ENCODE measurements at regions not wholly inside any gene's neighbourhood (a gene's known extent, or its start where the extent isn't known, plus 50 kb on each side); places are given as distances from the start of the nearest gene placed in this dataset.
A peak's percentile ranks its signal among the peaks of the same experiment; 100 is the strongest.

DNA sequence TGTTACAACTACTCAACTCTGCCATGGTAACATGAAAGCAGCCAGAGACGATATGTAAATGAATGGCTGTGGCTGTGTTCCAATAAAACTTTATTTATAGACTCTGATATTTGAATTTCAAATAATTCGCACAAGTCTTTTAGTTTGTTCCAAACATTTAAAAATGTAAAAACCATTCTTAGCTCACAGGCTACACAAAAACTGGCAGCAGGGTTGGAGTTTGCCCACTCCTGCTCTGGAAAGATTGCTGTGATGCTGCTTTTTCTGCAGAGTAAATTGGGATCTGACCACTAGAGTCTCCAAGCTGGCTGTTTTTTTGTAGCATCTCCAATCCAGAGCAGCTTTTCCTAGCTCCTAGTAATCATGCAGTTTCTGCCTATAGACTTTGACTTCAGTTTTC is 157.5 kb downstream of the CHRM3 start:
- H3K4me1 ChIP-seq = peaks cover 0 to 11% (median under 1%) of the 10 kb centered on the region in 4 donors
- no peak for DNase-seq
- H3K4me3 ChIP-seq = no peak overlapping the region
- no peaks in the 10 kb centered on the region for H3K36me3 ChIP-seq
- 73 to 98% (median 90%) methylated on average over 2 of the region's 2 CpGs for WGBS, 5 donors
- intact Hi-C loops (cut with DNase I; ENCODE audit: low total_unique reads) = no loop called here
- H3K9me3 ChIP-seq = no peaks in the 10 kb centered on the region
- TF ChIP-seq POLR2AphosphoS5 (IDR thresholded peaks at IDR 0.05) (no peak), EP300 (IDR thresholded peaks at IDR 0.05) (no peak), POLR2A (IDR thresholded peaks at IDR 0.05) (no peak)
- TF ChIP-seq, protein P1, sequence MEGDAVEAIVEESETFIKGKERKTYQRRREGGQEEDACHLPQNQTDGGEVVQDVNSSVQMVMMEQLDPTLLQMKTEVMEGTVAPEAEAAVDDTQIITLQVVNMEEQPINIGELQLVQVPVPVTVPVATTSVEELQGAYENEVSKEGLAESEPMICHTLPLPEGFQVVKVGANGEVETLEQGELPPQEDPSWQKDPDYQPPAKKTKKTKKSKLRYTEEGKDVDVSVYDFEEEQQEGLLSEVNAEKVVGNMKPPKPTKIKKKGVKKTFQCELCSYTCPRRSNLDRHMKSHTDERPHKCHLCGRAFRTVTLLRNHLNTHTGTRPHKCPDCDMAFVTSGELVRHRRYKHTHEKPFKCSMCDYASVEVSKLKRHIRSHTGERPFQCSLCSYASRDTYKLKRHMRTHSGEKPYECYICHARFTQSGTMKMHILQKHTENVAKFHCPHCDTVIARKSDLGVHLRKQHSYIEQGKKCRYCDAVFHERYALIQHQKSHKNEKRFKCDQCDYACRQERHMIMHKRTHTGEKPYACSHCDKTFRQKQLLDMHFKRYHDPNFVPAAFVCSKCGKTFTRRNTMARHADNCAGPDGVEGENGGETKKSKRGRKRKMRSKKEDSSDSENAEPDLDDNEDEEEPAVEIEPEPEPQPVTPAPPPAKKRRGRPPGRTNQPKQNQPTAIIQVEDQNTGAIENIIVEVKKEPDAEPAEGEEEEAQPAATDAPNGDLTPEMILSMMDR (IDR thresholded peaks at IDR 0.05) = no peak
- no peaks in the 10 kb centered on the region for H3K27me3 ChIP-seq
- no peak overlapping the region for H3K27ac ChIP-seq

DNA sequence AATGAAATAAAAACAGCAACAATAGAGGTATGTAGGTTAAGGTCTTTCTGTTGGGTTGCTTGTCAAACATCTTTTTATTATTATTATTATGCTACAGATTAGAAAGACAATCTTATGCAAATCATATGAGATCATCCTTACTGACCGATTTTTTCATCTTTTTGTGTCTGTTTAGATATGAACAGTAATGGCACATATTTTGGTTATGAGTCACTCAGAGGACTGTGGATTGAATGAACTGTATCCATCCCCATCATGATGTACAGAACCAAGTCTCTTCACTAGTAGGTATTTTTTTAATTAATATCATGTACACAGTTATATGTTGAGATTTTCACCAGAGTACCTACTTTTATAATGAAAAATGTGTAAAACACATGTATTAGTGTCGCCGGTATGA is 159.1 kb downstream of the CHRM3 start:
- H3K27ac ChIP-seq = no peak overlapping the region
- DNase-seq = no peak
- H3K9me3 ChIP-seq = no peaks in the 10 kb centered on the region
- peaks cover 0 to 11% (median 0%) of the 10 kb centered on the region in 4 donors for H3K4me1 ChIP-seq
- H3K4me3 ChIP-seq = no peak overlapping the region
- no peaks in the 10 kb centered on the region for H3K36me3 ChIP-seq
- TF ChIP-seq EP300 (IDR thresholded peaks at IDR 0.05) (no peak), POLR2AphosphoS5 (IDR thresholded peaks at IDR 0.05) (no peak), POLR2A (IDR thresholded peaks at IDR 0.05) (no peak)
- TF ChIP-seq, protein P1 (IDR thresholded peaks at IDR 0.05) = no peak
- 84 to 91% (median 89%) methylated on average over 3 of the region's 3 CpGs for WGBS, 5 donors
- no peaks in the 10 kb centered on the region for H3K27me3 ChIP-seq
- intact Hi-C loops (cut with DNase I; ENCODE audit: low total_unique reads) = no loop called here

DNA sequence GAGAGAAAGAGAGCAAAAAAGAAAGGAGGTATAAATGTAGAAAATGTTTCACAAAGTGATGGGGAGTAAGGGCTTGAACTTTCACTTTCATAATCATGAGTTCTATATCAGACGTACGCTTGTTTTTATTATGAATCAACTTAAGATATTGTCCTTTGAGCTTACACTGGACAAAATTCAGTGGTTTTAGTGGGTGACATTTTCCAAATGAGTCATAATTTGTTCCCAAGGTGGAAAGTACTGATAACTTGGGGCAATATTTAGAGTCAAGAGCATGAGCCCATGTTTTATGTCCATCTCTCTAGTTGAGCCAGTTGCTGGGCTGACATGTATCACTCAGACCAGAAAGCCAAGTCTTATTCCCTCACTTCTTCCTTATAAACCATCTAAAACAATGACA is 161.6 kb downstream of the CHRM3 start:
- Histone ChIP-seq H3K9me3 (no peaks in the 10 kb centered on the region), H3K36me3 (no peaks in the 10 kb centered on the region), H3K4me1 (peaks cover 0 to 11% (median 0%) of the 10 kb centered on the region in 4 donors), H3K4me3 (no peak overlapping the region), H3K27me3 (no peaks in the 10 kb centered on the region), H3K27ac (peak overlapping the region in 1 of 5 donors; percentile 29)
- TF ChIP-seq, protein P1 (IDR thresholded peaks at IDR 0.05) = no peak
- TF ChIP-seq EP300 (IDR thresholded peaks at IDR 0.05) (no peak), POLR2AphosphoS5 (IDR thresholded peaks at IDR 0.05) (peak in 2 of 3 donors; percentile 8 to 22), POLR2A (IDR thresholded peaks at IDR 0.05) (no peak)
- 27 to 46% (median 41%) methylated on average over 2 of the region's 2 CpGs for WGBS, 5 donors
- intact Hi-C loops (cut with DNase I; ENCODE audit: low total_unique reads) = no loop called here
- no peak for DNase-seq

DNA sequence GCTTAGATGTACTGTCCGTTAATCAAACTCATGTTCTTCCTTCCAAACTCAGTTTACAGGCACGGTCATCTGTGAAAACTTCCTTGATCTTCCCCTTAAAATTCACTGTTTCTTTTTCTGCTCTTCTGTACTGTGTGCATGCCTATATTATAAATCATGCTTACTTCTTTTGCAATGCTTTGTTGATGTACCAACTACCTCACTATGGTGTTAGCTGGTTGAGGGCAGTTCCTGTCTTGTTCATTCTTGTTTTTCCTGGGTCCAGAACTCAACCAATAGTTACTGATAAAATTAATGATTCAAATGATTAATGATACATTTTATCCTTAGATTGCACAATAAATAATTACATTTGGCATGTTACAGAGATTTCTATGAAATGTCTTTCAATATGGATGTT is 163.8 kb downstream of the CHRM3 start:
- no peaks in the 10 kb centered on the region for H3K27me3 ChIP-seq
- no peak overlapping the region for H3K27ac ChIP-seq
- peaks cover 0 to 11% (median 0%) of the 10 kb centered on the region in 4 donors for H3K4me1 ChIP-seq
- intact Hi-C loops (cut with DNase I; ENCODE audit: low total_unique reads) = no loop called here
- no peak for DNase-seq
- no peak overlapping the region for H3K4me3 ChIP-seq
- TF ChIP-seq POLR2AphosphoS5 (IDR thresholded peaks at IDR 0.05) = no peak
- WGBS, 5 donors = 86 to 98% (median 93%) methylated on average over 2 of the region's 2 CpGs
- H3K9me3 ChIP-seq = no peaks in the 10 kb centered on the region
- H3K36me3 ChIP-seq = no peaks in the 10 kb centered on the region

DNA sequence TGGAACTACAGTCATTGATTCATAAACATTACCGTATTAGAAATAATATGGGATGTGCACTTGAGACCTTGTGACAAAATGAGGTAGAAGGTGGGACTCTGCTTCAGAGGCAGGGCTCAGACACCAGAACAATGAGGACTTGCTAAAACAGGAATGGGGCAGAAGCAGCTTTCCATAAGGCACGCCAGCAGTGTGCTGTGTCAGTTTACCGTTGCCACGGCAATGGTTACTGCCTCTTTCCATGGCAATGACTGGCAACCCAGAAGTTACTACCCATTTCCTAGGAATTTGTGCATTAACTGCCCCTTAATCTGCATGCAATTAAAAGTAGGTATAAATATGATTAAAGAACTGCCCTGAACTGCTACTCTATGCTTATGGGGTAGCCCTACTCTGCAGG is 169.0 kb downstream of the CHRM3 start:
- no peak overlapping the region for H3K4me3 ChIP-seq
- no peak for TF ChIP-seq POLR2A (IDR thresholded peaks at IDR 0.05)
- no peak for TF ChIP-seq EP300 (IDR thresholded peaks at IDR 0.05)
- TF ChIP-seq POLR2AphosphoS5 (IDR thresholded peaks at IDR 0.05) = no peak
- TF ChIP-seq, protein P1 (IDR thresholded peaks at IDR 0.05) = no peak
- H3K36me3 ChIP-seq = no peaks in the 10 kb centered on the region
- intact Hi-C loops (cut with DNase I; ENCODE audit: low total_unique reads) = no loop called here
- no peak overlapping the region for H3K27ac ChIP-seq
- 90 to 93% (median 93%) methylated on average over 4 of the region's 4 CpGs for WGBS, 5 donors
- peaks cover 0 to 14% (median 6%) of the 10 kb centered on the region in 4 donors for H3K4me1 ChIP-seq
- DNase-seq = peak in 1 of 2 donors; percentile 22
- no peaks in the 10 kb centered on the region for H3K27me3 ChIP-seq
- no peaks in the 10 kb centered on the region for H3K9me3 ChIP-seq

Measured in stomach (tissue), 8 donors.